Transverse colon (tissue), 3 donors: ENCODE measurements at regions not wholly inside any gene's neighbourhood (a gene's known extent, or its start where the extent isn't known, plus 50 kb on each side); places are given as distances from the start of the nearest gene placed in this dataset.

Experiments
- POLR2A ChIP-seq: fragments of 450-650 bp; IDR thresholded peaks from one replicate; pipeline ENCODE4 v1.6.1; 2016; ENCODE audit warnings: antibody characterized with exemption, mild to moderate bottlenecking, moderate library complexity
- POLR2AphosphoS5 ChIP-seq, 3 donors: sonication (generic); formaldehyde crosslinking; IDR thresholded peaks; one replicate each; pipeline ENCODE4 v1.6.1; 2016; ENCODE audit warnings: antibody characterized with exemption in 3 of 3

- TF ChIP-seq POLR2A (no peak), POLR2AphosphoS5 (IDR thresholded peaks at IDR 0.05) (no peak)
Measured at GRCh38 chr3:187798126-187798525, 52.9 kb upstream of the BCL6 start.
